Loucy (cell line): ENCODE measurements at regions not wholly inside any gene's neighbourhood (a gene's known extent, or its start where the extent isn't known, plus 50 kb on each side); places are given as distances from the start of the nearest gene placed in this dataset.

Experiments
- H2AFZ ChIP-seq: fragments of 200-600 bp; sonication (generic); 2 replicates; pipeline ENCODE4 v1.6.0; 2016; ENCODE audit warnings: antibody characterized with exemption, mild to moderate bottlenecking, low read length, moderate library complexity
- H3F3A ChIP-seq: fragments of 200-600 bp; 2 replicates; pipeline ENCODE4 v1.6.0; 2016; ENCODE audit warnings: antibody characterized with exemption, low read depth, mild to moderate bottlenecking
- H3K27me3 ChIP-seq: fragments of 200-600 bp; sonication (generic); 2 replicates; pipeline ENCODE4 v1.6.1; 2014; ENCODE audit warnings: low read length, mild to moderate bottlenecking; ENCODE audit not compliant: insufficient read depth, poor library complexity, severe bottlenecking
- H3K36me3 ChIP-seq: fragments of 200-600 bp; sonication (generic); 2 replicates; pipeline ENCODE4 v1.6.1; 2016; ENCODE audit warnings: low read length; ENCODE audit not compliant: insufficient read depth
- H3K4me1 ChIP-seq: fragments of 200-600 bp; sonication (generic); 2 replicates; pipeline ENCODE4 v1.5.1; 2014; ENCODE audit warnings: low read length, mild to moderate bottlenecking; ENCODE audit not compliant: insufficient read depth, poor library complexity, severe bottlenecking
- H3K4me2 ChIP-seq: fragments of 200-600 bp; sonication (generic); 2 replicates; pipeline ENCODE4 v1.6.0; 2014; ENCODE audit warnings: antibody characterized with exemption, low read length, low read depth, mild to moderate bottlenecking; ENCODE audit not compliant: poor library complexity, severe bottlenecking
- H3K4me3 ChIP-seq: fragments of 200-600 bp; sonication (generic); 2 replicates; pipeline ENCODE4 v1.5.1; 2014; ENCODE audit warnings: low read length, mild to moderate bottlenecking, mixed read lengths; ENCODE audit not compliant: poor library complexity, severe bottlenecking
- H3K79me2 ChIP-seq: fragments of 200-600 bp; sonication (generic); 2 replicates; pipeline ENCODE4 v1.6.1; 2014; ENCODE audit warnings: low read length; ENCODE audit not compliant: insufficient read depth
- H3K9ac ChIP-seq: fragments of 200-600 bp; sonication (generic); 2 replicates; pipeline ENCODE4 v1.6.0; 2014; ENCODE audit warnings: mild to moderate bottlenecking, low read depth, low read length, moderate library complexity; ENCODE audit not compliant: poor library complexity, severe bottlenecking
- H3K9me2 ChIP-seq: fragments of 200-600 bp; sonication (generic); replicated peaks from 2 replicates; pipeline ENCODE4 v1.6.1; 2016; ENCODE audit warnings: low read depth, low read length, mixed read lengths
- H3K9me3 ChIP-seq: fragments of 200-600 bp; sonication (generic); 2 replicates; pipeline ENCODE4 v1.6.1; 2014; ENCODE audit warnings: mild to moderate bottlenecking, antibody characterized with exemption, low read length, low read depth; ENCODE audit not compliant: insufficient read depth
- H4K20me1 ChIP-seq: fragments of 200-600 bp; sonication (generic); 2 replicates; pipeline ENCODE4 v1.6.0; 2014; ENCODE audit warnings: antibody characterized with exemption, low read length, mild to moderate bottlenecking; ENCODE audit not compliant: insufficient read depth, poor library complexity, severe bottlenecking
- CTCF ChIP-seq: fragments of 200-600 bp; sonication (generic); conservative IDR thresholded peaks from 2 replicates; pipeline ENCODE4 v1.5.1; 2014; ENCODE audit warnings: mild to moderate bottlenecking, antibody characterized with exemption, low read length
- EZH2phosphoT487 ChIP-seq: fragments of 200-600 bp; IDR thresholded peaks from 2 replicates; pipeline ENCODE4 v1.6.1; 2018; ENCODE audit warnings: antibody characterized with exemption, mild to moderate bottlenecking, moderate library complexity, borderline replicate concordance

- H2AFZ ChIP-seq = no peak overlapping the region
- H3K79me2 ChIP-seq = no peaks in the 10 kb centered on the region
- no peaks in the 10 kb centered on the region for H3K9me3 ChIP-seq
- H3K9ac ChIP-seq = no peak overlapping the region
- no peaks in the 10 kb centered on the region for H3F3A ChIP-seq
- no peaks in the 10 kb centered on the region for H3K36me3 ChIP-seq
- no peak for TF ChIP-seq EZH2phosphoT487
- TF ChIP-seq CTCF = no peak
- no peaks in the 10 kb centered on the region for H3K27me3 ChIP-seq
- H3K9me2 ChIP-seq = no peaks in the 10 kb centered on the region
- H3K4me1 ChIP-seq = no peaks in the 10 kb centered on the region
- no peak overlapping the region for H3K4me3 ChIP-seq
- H3K4me2 ChIP-seq = no peak overlapping the region
- H4K20me1 ChIP-seq = no peaks in the 10 kb centered on the region
These were observed 67.0 kb upstream of the ATG10 start for GRCh38 chr5:81904861-81905260.

GRCh38 chr5:81904166-81904565 is 67.7 kb upstream of the ATG10 start:
- no peak overlapping the region for H2AFZ ChIP-seq
- no peak overlapping the region for H3K4me3 ChIP-seq
- no peaks in the 10 kb centered on the region for H3K79me2 ChIP-seq
- H3K36me3 ChIP-seq = no peaks in the 10 kb centered on the region
- TF ChIP-seq CTCF (no peak), EZH2phosphoT487 (no peak)
- no peak overlapping the region for H3K4me2 ChIP-seq
- H3K4me1 ChIP-seq = no peaks in the 10 kb centered on the region
- no peaks in the 10 kb centered on the region for H3K9me3 ChIP-seq
- H4K20me1 ChIP-seq = no peaks in the 10 kb centered on the region
- H3K9me2 ChIP-seq = no peaks in the 10 kb centered on the region
- H3K27me3 ChIP-seq = no peaks in the 10 kb centered on the region
- H3F3A ChIP-seq = no peaks in the 10 kb centered on the region
- H3K9ac ChIP-seq = no peak overlapping the region

- H4K20me1 ChIP-seq = no peaks in the 10 kb centered on the region
- H2AFZ ChIP-seq = no peak overlapping the region
These were observed 70.2 kb upstream of the ATG10 start for GRCh38 chr5:81901586-81901985.

More at GRCh38 chr5:81901586-81901985, 70.2 kb upstream of the ATG10 start:
- H3K79me2 ChIP-seq = no peaks in the 10 kb centered on the region
- H3K4me2 ChIP-seq = no peak overlapping the region
- no peak overlapping the region for H3K4me3 ChIP-seq
- no peaks in the 10 kb centered on the region for H3F3A ChIP-seq
- TF ChIP-seq EZH2phosphoT487 (no peak), CTCF (no peak)
- H3K4me1 ChIP-seq = no peaks in the 10 kb centered on the region
- no peaks in the 10 kb centered on the region for H3K27me3 ChIP-seq
- no peak overlapping the region for H3K9ac ChIP-seq
- H3K9me3 ChIP-seq = no peaks in the 10 kb centered on the region
- no peaks in the 10 kb centered on the region for H3K9me2 ChIP-seq
- no peaks in the 10 kb centered on the region for H3K36me3 ChIP-seq
